SK-N-SH treated with all-trans-retinoic acid at 6 μM for 48 hours (cell line): ENCODE measurements at regions not wholly inside any gene's neighbourhood (a gene's known extent, or its start where the extent isn't known, plus 50 kb on each side); places are given as distances from the start of the nearest gene placed in this dataset.
A peak's percentile ranks its signal among the peaks of the same experiment; 100 is the strongest.

ENCODE experiments used
- ATAC-seq: fragments of 200-7000 bp; cut with Tn5 transposase; 3 replicates; pipeline ENCODE4 v1.9.1; 2020; ENCODE audit warnings: mild to moderate bottlenecking, moderate library complexity
- ARNTL ChIP-seq: fragments of 450-650 bp; formaldehyde crosslinking; IDR thresholded peaks from 2 replicates; pipeline ENCODE4 v1.5.0; 2020; ENCODE audit warnings: low read depth, mild to moderate bottlenecking, moderate library complexity, borderline replicate concordance
- CREB5 ChIP-seq: fragments of 250-450 bp; sonication (Bioruptor Pico); IDR thresholded peaks from 2 replicates; pipeline ENCODE4 v1.5.1; 2020; ENCODE audit warnings: low read depth, mild to moderate bottlenecking, moderate library complexity
- CSDC2 ChIP-seq: fragments of 250-450 bp; sonication (Bioruptor Pico); IDR thresholded peaks from 2 replicates; pipeline ENCODE4 v1.5.0; 2020; ENCODE audit warnings: mild to moderate bottlenecking, moderate library complexity
- CSRNP3 ChIP-seq: fragments of 250-450 bp; sonication (Bioruptor Pico); IDR thresholded peaks from 2 replicates; pipeline ENCODE4 v1.5.1; 2021; ENCODE audit warnings: mild to moderate bottlenecking, moderate library complexity
- GLIS3 ChIP-seq: fragments of 250-450 bp; sonication (Bioruptor Pico); IDR thresholded peaks from 2 replicates; pipeline ENCODE4 v1.5.0; 2020; ENCODE audit warnings: mild to moderate bottlenecking, moderate library complexity
- ISL1 ChIP-seq: fragments of 250-450 bp; sonication (Bioruptor Pico); IDR thresholded peaks from 2 replicates; pipeline ENCODE4 v2.1.2; 2022; ENCODE audit warnings: mild to moderate bottlenecking, moderate library complexity
- OSR1 ChIP-seq: fragments of 250-450 bp; sonication (Bioruptor Pico); IDR thresholded peaks from 2 replicates; pipeline ENCODE4 v1.8.0; 2022; ENCODE audit warnings: moderate library complexity, mild to moderate bottlenecking, inconsistent platforms
- PATZ1 ChIP-seq: fragments of 250-450 bp; sonication (Bioruptor Pico); IDR thresholded peaks from 2 replicates; pipeline ENCODE4 v1.8.0; 2020; ENCODE audit warnings: mild to moderate bottlenecking, moderate library complexity, borderline replicate concordance
- POU6F1 ChIP-seq: fragments of 250-450 bp; sonication (Bioruptor Pico); IDR thresholded peaks from 2 replicates; pipeline ENCODE4 v1.8.0; 2021; ENCODE audit warnings: low read depth, mild to moderate bottlenecking, moderate library complexity, borderline replicate concordance
- PPARA ChIP-seq: fragments of 250-450 bp; sonication (Bioruptor Pico); IDR thresholded peaks from 2 replicates; pipeline ENCODE4 v1.5.0; 2020; ENCODE audit warnings: mild to moderate bottlenecking, borderline replicate concordance
- RARB ChIP-seq: fragments of 250-450 bp; sonication (Bioruptor Pico); IDR thresholded peaks from 2 replicates; pipeline ENCODE4 v1.8.0; 2021; ENCODE audit warnings: mild to moderate bottlenecking, moderate library complexity
- SNAI2 ChIP-seq: fragments of 250-450 bp; sonication (Bioruptor Pico); IDR thresholded peaks from 2 replicates; pipeline ENCODE4 v1.5.0; 2020; ENCODE audit warnings: mild to moderate bottlenecking, moderate library complexity
- TOX ChIP-seq: fragments of 250-450 bp; sonication (Bioruptor Pico); IDR thresholded peaks from 2 replicates; pipeline ENCODE4 v1.8.0; 2021; ENCODE audit warnings: mild to moderate bottlenecking, moderate library complexity, borderline replicate concordance
- TSHZ2 ChIP-seq: fragments of 250-450 bp; sonication (Bioruptor Pico); IDR thresholded peaks from 2 replicates; pipeline ENCODE4 v1.5.0; 2020; ENCODE audit warnings: mild to moderate bottlenecking, moderate library complexity
- ZFP3 ChIP-seq: fragments of 250-450 bp; sonication (Bioruptor Pico); IDR thresholded peaks from 2 replicates; pipeline ENCODE4 v1.5.0; 2020; ENCODE audit warnings: mild to moderate bottlenecking, moderate library complexity
- ZFP30 ChIP-seq: fragments of 450-650 bp; formaldehyde crosslinking; IDR thresholded peaks from 2 replicates; pipeline ENCODE4 v1.5.0; 2022; ENCODE audit warnings: mild to moderate bottlenecking, moderate library complexity
- ZNF565 ChIP-seq: fragments of 450-650 bp; formaldehyde crosslinking; conservative IDR thresholded peaks from 2 replicates; pipeline ENCODE4 v1.5.0; 2020; ENCODE audit warnings: low read depth, mild to moderate bottlenecking, moderate library complexity
- ZNF70 ChIP-seq: fragments of 450-650 bp; formaldehyde crosslinking; IDR thresholded peaks from 2 replicates; pipeline ENCODE4 v1.5.0; 2020; ENCODE audit warnings: mild to moderate bottlenecking, moderate library complexity
- ZNF8 ChIP-seq: fragments of 450-650 bp; formaldehyde crosslinking; IDR thresholded peaks from 2 replicates; pipeline ENCODE4 v1.5.0; 2020; ENCODE audit warnings: mild to moderate bottlenecking, moderate library complexity

GRCh38 chr3:72355168-72355567, 493.1 kb downstream of the SHQ1 start:
- no peak for TF ChIP-seq OSR1 (CRISPR knock-in tag)
- TF ChIP-seq CSRNP3 (CRISPR knock-in tag): no peak
- no peak for TF ChIP-seq ZNF8 (CRISPR knock-in tag)
- TF ChIP-seq TSHZ2 (CRISPR knock-in tag): no peak
- TF ChIP-seq ZFP30: no peak
- TF ChIP-seq GLIS3 (CRISPR knock-in tag): no peak
- TF ChIP-seq ZFP3 (CRISPR knock-in tag): no peak
- TF ChIP-seq PATZ1 (CRISPR knock-in tag): no peak
- no peak for TF ChIP-seq POU6F1 (CRISPR knock-in tag)
- no peak for TF ChIP-seq CREB5 (CRISPR knock-in tag)
- no peak for TF ChIP-seq RARB (CRISPR knock-in tag)
- TF ChIP-seq ZNF565: no peak
- no peak for TF ChIP-seq ZNF70 (CRISPR knock-in tag)
- TF ChIP-seq ARNTL (CRISPR knock-in tag): no peak
- no peak for TF ChIP-seq TOX (CRISPR knock-in tag)
- TF ChIP-seq SNAI2 (CRISPR knock-in tag): no peak
- TF ChIP-seq PPARA (CRISPR knock-in tag): no peak
- ATAC-seq: no peak

- no peak for TF ChIP-seq ZFP30
- no peak for TF ChIP-seq PATZ1 (CRISPR knock-in tag)
- no peak for TF ChIP-seq RARB (CRISPR knock-in tag)
- TF ChIP-seq, all 23 proteins: peak for 0
Measured at GRCh38 chr3:72354486-72354885, 493.8 kb downstream of the SHQ1 start.

GRCh38 chr3:72353236-72354128, 494.8 kb downstream of the SHQ1 start:
- no peak for ATAC-seq
- TF ChIP-seq RARB (CRISPR knock-in tag): no peak
- no peak for TF ChIP-seq OSR1 (CRISPR knock-in tag)
- no peak for TF ChIP-seq GLIS3 (CRISPR knock-in tag)
- no peak for TF ChIP-seq CSRNP3 (CRISPR knock-in tag)
- no peak for TF ChIP-seq POU6F1 (CRISPR knock-in tag)
- no peak for TF ChIP-seq PPARA (CRISPR knock-in tag)
- TF ChIP-seq ZNF565: no peak
- TF ChIP-seq CSDC2 (CRISPR knock-in tag): no peak
- no peak for TF ChIP-seq TOX (CRISPR knock-in tag)
- TF ChIP-seq SNAI2 (CRISPR knock-in tag): no peak
- TF ChIP-seq ZNF8 (CRISPR knock-in tag): no peak
- no peak for TF ChIP-seq ISL1 (CRISPR knock-in tag)
- no peak for TF ChIP-seq ZFP3 (CRISPR knock-in tag)

More at GRCh38 chr3:72354486-72354885, 493.8 kb downstream of the SHQ1 start:
- ATAC-seq: peak; percentile 73
